Ectodermal cell (in vitro differentiated cells): ENCODE measurements at regions not wholly inside any gene's neighbourhood (a gene's known extent, or its start where the extent isn't known, plus 50 kb on each side); places are given as distances from the start of the nearest gene placed in this dataset.

ENCODE experiments used
- H3K27ac ChIP-seq: 2 replicates; pipeline ENCODE4 v1.7.0; 2013; ENCODE audit warnings: mild to moderate bottlenecking, low read depth, low read length; ENCODE audit not compliant: insufficient read depth, poor library complexity, severe bottlenecking
- H3K27me3 ChIP-seq: 2 replicates; pipeline ENCODE4 v1.7.0; 2013; ENCODE audit warnings: mild to moderate bottlenecking, low read length; ENCODE audit not compliant: insufficient read depth, control insufficient read depth, poor library complexity, severe bottlenecking
- H3K36me3 ChIP-seq: one replicate; pipeline ENCODE4 v1.7.0; 2013; ENCODE audit warnings: low read length; ENCODE audit not compliant: control insufficient read depth, insufficient read depth
- H3K4me1 ChIP-seq: one replicate; pipeline ENCODE4 v1.7.0; 2013; ENCODE audit warnings: low read length; ENCODE audit not compliant: control insufficient read depth, insufficient read depth
- H3K4me3 ChIP-seq: 2 replicates; pipeline ENCODE4 v1.7.0; 2013; ENCODE audit warnings: low read depth, low read length, control low read depth; ENCODE audit not compliant: insufficient read depth
- H3K9me3 ChIP-seq: 2 replicates; pipeline ENCODE4 v1.7.0; 2013; ENCODE audit warnings: mild to moderate bottlenecking, low read length, moderate library complexity; ENCODE audit not compliant: control insufficient read depth
- WGBS, 2 experiments: methylation state at CpG; one replicate each; pipeline ENCODE4 v1.1.7; 2013; ENCODE audit warnings: missing lambda C conversion rate in 2 of 2; 5-methylcytosine and 5-hydroxymethylcytosine counted together

DNA sequence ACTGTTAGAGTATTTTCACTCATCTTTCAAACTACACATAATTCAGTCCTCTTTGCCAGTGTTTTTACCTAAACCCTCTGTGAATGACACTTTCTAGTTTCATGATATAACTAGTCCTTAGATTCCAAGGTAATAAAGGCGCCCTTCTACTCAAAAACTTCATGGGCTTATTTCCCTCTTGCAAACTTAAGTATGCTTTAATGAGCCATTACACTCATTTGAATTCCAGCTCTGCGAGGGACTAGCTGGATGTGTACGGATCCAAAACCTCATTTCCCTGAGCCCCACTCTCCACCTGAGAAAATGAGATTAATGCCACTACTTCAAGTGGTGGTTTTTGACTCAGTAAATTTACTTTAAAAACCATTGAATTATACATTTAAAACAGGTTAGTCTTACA is 141.1 kb downstream of the NDUFA12 start:
- Histone ChIP-seq H3K9me3 (no peaks in the 10 kb centered on the region), H3K36me3 (no peaks in the 10 kb centered on the region), H3K27ac (no peak overlapping the region), H3K4me3 (no peak overlapping the region), H3K4me1 (no peaks in the 10 kb centered on the region), H3K27me3 (no peaks in the 10 kb centered on the region)
- 92% methylated on average over 3 of the region's 3 CpGs for WGBS, 2 experiments

DNA sequence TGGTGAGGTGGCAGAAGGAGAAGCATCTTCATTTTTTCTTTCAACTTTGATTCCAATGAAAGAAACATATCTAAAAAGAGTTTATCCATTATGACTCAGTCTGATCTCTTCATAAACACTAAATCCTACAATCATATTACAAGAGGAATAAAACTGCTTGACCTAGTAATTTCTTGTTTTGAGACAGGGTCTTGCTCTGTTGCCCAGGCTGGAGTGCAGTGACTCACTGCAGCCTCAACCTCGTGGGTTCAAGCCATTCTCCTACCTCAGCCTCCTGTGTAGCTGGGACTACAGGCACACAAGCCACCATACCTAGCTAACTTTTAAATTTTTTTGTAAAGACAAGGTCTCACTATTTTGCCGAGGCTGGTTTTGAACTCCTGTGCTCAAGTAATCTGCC is 147.2 kb downstream of the NDUFA12 start:
- Histone ChIP-seq H3K27ac (no peak overlapping the region), H3K27me3 (no peaks in the 10 kb centered on the region), H3K9me3 (no peaks in the 10 kb centered on the region), H3K4me1 (no peaks in the 10 kb centered on the region), H3K4me3 (no peak overlapping the region), H3K36me3 (no peaks in the 10 kb centered on the region)
- 88 to 91% methylated on average over 2 of the region's 2 CpGs for WGBS, 2 experiments

DNA sequence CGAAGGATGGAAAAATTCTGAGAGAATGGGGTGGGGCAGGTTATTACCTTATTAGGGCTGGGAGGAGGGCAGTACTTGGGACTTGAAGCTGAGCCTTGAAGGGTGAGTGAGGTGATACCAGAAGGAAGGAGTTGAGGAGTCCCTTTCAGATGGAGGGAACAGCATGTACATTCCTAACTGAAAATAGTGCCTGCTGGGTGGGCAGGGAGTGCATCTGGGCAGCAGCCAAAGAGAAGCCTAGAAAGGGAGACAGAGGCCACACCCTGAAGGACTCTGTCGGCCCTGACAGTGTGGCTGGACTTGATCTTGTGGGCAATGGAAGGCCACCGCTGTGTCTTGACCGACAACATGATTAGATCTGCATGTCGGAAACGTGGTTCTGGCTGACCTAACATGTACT is 147.6 kb downstream of the NDUFA12 start:
- Histone ChIP-seq H3K9me3 (no peaks in the 10 kb centered on the region), H3K27me3 (no peaks in the 10 kb centered on the region), H3K27ac (no peak overlapping the region), H3K4me1 (no peaks in the 10 kb centered on the region), H3K4me3 (no peak overlapping the region), H3K36me3 (no peaks in the 10 kb centered on the region)
- 84 to 88% methylated on average over 6 of the region's 6 CpGs for WGBS, 2 experiments

DNA sequence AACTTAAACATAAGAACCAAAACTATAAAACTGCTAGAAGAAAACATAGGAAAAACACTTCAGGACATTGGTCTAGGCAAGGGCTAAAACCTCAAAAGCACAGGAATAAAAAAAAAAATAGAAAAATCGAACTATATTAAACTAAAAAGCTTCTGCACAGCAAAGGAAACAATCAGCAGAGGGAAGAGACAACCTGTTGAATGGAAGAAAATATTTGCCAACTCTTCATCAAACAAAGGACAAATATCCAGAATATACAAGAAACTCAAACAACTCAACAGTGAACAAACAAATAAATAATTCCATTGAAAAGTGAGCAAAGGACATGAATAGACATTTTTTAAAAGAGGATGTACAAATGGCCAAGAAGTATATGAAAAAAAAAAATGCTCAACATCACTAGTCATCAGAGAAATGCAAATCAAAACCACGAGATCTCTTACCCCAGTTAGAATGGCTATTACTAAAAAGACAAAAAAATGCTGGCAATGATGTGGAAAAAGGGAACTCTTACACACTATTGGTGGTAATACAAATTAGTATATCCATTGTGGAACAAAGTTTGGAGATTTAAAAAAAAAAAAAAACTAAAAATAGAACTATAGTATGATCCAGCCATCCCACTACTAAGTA is 152.0 kb downstream of the NDUFA12 start:
- H3K36me3 ChIP-seq = no peaks in the 10 kb centered on the region
- no peaks in the 10 kb centered on the region for H3K4me1 ChIP-seq
- no peak overlapping the region for H3K27ac ChIP-seq
- 71 to 80% methylated on average over 1 of the region's 2 CpGs for WGBS, 2 experiments
- H3K27me3 ChIP-seq = no peaks in the 10 kb centered on the region
- H3K9me3 ChIP-seq = no peaks in the 10 kb centered on the region
- H3K4me3 ChIP-seq = no peak overlapping the region

DNA sequence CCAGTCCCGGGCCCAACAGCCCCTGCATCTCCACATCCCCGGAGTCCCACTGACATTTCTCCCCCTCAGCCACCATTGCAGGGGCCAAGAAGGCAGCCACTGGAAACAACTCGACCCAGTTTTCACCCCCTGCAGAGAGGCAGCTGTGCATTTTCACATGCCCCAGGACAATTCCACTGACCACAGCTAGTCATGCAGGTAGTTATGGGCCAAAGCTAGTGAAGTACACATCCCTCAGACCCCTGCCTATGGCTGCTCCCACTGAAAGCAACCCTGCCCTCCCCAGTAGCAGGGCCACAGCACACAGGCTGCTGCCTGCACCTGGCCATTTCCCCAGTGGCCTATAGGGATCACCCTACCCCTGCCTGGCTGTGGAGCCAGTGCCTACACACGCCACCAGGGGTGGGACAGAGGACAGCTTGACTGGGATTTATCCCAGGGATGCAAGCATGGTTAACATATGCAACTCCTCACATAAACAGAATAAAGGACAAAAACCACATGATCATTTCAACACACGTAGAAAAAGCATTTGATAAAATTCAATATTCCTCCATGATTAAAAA is 154.0 kb downstream of the NDUFA12 start:
- no peaks in the 10 kb centered on the region for H3K9me3 ChIP-seq
- H3K27me3 ChIP-seq = no peaks in the 10 kb centered on the region
- 77 to 82% methylated on average over 5 of the region's 5 CpGs for WGBS, 2 experiments
- no peaks in the 10 kb centered on the region for H3K4me1 ChIP-seq
- H3K4me3 ChIP-seq = no peak overlapping the region
- H3K27ac ChIP-seq = no peak overlapping the region
- H3K36me3 ChIP-seq = no peaks in the 10 kb centered on the region

DNA sequence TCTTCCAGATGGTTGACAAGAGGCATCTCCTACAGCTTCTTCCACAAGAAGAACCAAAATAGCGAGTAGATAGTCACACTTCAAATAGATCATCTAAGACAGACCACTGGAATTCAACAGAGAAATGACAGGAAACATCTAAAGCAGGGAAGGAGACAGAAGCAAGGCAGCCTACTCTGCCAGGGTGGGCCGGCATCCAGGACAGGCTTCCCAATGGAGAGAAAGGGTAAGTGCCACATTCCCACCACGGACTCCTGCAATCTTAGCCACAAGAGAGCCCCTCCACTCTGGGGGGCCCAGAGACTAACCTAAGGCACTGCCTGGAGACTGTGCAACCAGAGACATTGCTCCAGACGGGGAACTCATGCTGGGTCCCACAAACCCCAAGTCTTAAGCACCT is 154.5 kb downstream of the NDUFA12 start:
- Histone ChIP-seq H3K27ac (no peak overlapping the region), H3K9me3 (no peaks in the 10 kb centered on the region), H3K36me3 (no peaks in the 10 kb centered on the region), H3K4me3 (no peak overlapping the region), H3K27me3 (no peaks in the 10 kb centered on the region), H3K4me1 (no peaks in the 10 kb centered on the region)
- 90 to 93% methylated on average over 4 of the region's 4 CpGs for WGBS, 2 experiments

DNA sequence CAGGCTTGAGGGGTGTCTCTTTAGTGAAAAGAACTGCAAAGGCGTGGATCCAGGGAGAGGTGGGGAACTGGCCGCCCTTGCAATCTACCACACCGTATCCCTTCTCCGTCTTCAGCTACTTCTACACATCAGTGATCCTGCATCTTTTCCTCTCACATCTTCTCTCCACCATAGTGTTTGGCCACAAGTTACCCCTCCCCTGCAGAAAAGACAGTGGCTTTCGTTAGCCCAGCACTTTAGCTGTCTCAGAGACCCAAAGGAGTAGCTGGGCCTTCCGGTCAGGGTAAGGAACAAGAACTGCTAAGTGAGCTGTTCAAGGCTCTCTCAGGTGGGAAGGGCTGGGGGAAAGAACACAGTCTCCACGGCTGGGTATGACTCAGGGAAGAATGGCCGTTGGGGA is 158.4 kb downstream of the NDUFA12 start:
- 93 to 96% methylated on average over 8 of the region's 8 CpGs for WGBS, 2 experiments

DNA sequence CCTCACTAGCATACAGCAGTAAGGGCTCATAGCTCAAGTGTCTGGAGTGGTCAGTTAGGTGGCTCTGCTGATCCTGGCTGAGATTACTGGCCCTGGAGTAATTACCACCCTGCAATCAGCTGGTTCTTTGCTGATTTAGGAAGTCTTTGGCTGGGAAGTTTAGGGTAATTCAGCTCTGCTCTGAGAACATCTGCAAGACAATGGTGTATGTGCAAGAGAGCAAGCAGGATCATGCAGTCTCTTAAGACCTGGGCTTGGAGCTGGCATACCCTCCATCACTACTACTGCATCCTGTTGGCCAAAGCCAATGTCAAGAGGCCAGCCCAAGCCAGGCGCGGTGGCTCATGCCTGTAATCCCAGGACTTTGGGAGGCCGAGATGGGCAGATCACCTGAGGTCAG is 159.0 kb downstream of the NDUFA12 start:
- no peaks in the 10 kb centered on the region for H3K4me1 ChIP-seq
- H3K9me3 ChIP-seq = no peaks in the 10 kb centered on the region
- H3K4me3 ChIP-seq = no peak overlapping the region
- WGBS, 2 experiments = 92 to 93% methylated on average over 3 of the region's 3 CpGs
- no peaks in the 10 kb centered on the region for H3K27me3 ChIP-seq
- H3K36me3 ChIP-seq = no peaks in the 10 kb centered on the region
- no peak overlapping the region for H3K27ac ChIP-seq

More for the DNA sequence above, 158.4 kb downstream of the NDUFA12 start:
- no peak overlapping the region for H3K27ac ChIP-seq
- H3K36me3 ChIP-seq = no peaks in the 10 kb centered on the region
- H3K27me3 ChIP-seq = no peaks in the 10 kb centered on the region
- no peaks in the 10 kb centered on the region for H3K4me1 ChIP-seq
- H3K9me3 ChIP-seq = no peaks in the 10 kb centered on the region
- H3K4me3 ChIP-seq = no peak overlapping the region

DNA sequence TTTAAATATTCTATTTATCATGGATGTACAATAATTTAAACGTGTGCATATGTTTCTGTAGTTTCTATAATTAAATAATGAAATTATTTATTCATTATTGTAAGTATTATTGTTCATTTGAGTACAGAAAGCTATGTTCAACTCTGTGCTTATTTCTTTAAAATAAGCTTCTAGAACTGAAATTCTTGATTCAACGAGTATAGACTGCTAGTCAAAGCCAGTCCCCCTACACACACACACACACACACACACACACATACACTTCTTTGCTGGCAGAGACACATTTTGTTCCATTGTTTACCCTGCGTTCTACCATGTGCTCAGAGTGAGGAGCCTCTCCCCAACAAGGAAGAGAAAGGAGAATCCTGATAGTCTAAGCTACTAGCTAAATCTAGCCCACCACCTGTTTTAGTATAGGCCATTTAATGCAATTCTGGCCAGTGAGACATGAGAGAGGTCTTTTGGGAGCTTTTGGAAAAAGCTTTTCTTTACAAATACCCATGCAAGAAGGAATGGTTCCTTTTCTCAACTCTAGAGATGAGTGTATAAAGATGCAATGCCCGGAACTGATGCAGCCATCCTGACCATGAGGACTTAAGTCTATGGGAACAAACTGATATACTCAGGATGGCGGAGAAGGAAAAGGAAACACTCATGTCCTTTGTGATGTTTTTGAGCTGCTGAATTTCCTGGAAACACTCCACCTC is 161.4 kb downstream of the NDUFA12 start:
- no peaks in the 10 kb centered on the region for H3K27me3 ChIP-seq
- 87 to 90% methylated on average over 4 of the region's 5 CpGs for whole genome bisulfite sequencing, 2 experiments
- H3K4me3 ChIP-seq = no peak overlapping the region
- no peaks in the 10 kb centered on the region for H3K9me3 ChIP-seq
- no peaks in the 10 kb centered on the region for H3K36me3 ChIP-seq
- no peak overlapping the region for H3K27ac ChIP-seq
- no peaks in the 10 kb centered on the region for H3K4me1 ChIP-seq

DNA sequence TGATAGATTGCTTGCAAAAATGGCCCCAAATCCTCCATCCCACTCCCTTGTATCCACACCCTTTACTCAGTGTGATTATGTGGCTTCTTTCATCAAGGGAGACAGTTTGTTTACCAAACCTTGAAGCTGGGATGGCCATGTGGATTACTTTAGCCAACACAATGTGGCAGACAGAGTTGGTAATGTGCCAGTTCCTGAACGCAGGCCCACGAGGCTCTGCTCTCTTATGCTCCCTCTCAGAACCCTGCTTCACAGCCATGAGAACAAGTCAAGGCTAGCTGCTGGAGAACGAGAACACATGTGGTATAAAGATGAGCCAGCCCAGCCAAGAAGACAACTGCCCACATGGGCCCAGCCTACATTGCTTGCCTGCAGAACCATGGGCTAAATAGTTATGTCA is 162.3 kb downstream of the NDUFA12 start:
- no peaks in the 10 kb centered on the region for H3K9me3 ChIP-seq
- no peak overlapping the region for H3K4me3 ChIP-seq
- no peaks in the 10 kb centered on the region for H3K36me3 ChIP-seq
- no peaks in the 10 kb centered on the region for H3K4me1 ChIP-seq
- H3K27me3 ChIP-seq = no peaks in the 10 kb centered on the region
- no peak overlapping the region for H3K27ac ChIP-seq
- 85 to 92% methylated on average over 3 of the region's 3 CpGs for WGBS, 2 experiments
